ENCODE measurements at regions not wholly inside any gene's neighbourhood (a gene's known extent, or its start where the extent isn't known, plus 50 kb on each side); places are given as distances from the start of the nearest gene placed in this dataset.

- Histone ChIP-seq H3K4me3 (replicated peaks; ENCODE audit: insufficient read depth, low read length) (no peak overlapping the region), H3K27ac (replicated peaks) (no peak overlapping the region), H3K27me3 (ENCODE audit: insufficient read depth, poor library complexity, severe bottlenecking) (no peaks in the 10 kb centered on the region)
- DNase-seq (ENCODE audit: low read depth in 1 of 2, low spot score in 1 of 2) = no peak
- TF ChIP-seq SPI1 (IDR thresholded peaks at IDR 0.05; ENCODE audit: borderline replicate concordance, low read depth) (no peak), REST (IDR thresholded peaks at IDR 0.05; ENCODE audit: insufficient replicate concordance, low read depth) (no peak), GABPA (IDR thresholded peaks at IDR 0.05; ENCODE audit: low read depth) (no peak), POLR2AphosphoS5 (IDR thresholded peaks at IDR 0.05; ENCODE audit: low read depth) (no peak), CTCF (IDR thresholded peaks at IDR 0.05; ENCODE audit: insufficient read depth, low read length) (no peak)
Measured at GRCh38 chr10:130412317-130412716, 276.1 kb downstream of the GLRX3 start.

GRCh38 chr10:130416334-130417150 is 280.4 kb downstream of the GLRX3 start:
- TF ChIP-seq GABPA (IDR thresholded peaks at IDR 0.05; ENCODE audit: low read depth) = no peak
- no peak for TF ChIP-seq REST (IDR thresholded peaks at IDR 0.05; ENCODE audit: insufficient replicate concordance, low read depth)
- no peak for TF ChIP-seq SPI1 (IDR thresholded peaks at IDR 0.05; ENCODE audit: borderline replicate concordance, low read depth)
- no peak overlapping the region for H3K4me3 ChIP-seq (replicated peaks; ENCODE audit: insufficient read depth, low read length)
- no peaks in the 10 kb centered on the region for H3K27me3 ChIP-seq (ENCODE audit: insufficient read depth, poor library complexity, severe bottlenecking)
- DNase-seq (ENCODE audit: low read depth in 1 of 2, low spot score in 1 of 2) = no peak
- H3K27ac ChIP-seq (replicated peaks) = no peak overlapping the region

- H3K27ac ChIP-seq (replicated peaks) = no peak overlapping the region
- no peak for DNase-seq (ENCODE audit: low read depth in 1 of 2, low spot score in 1 of 2)
- TF ChIP-seq SPI1 (IDR thresholded peaks at IDR 0.05; ENCODE audit: borderline replicate concordance, low read depth) (no peak), REST (IDR thresholded peaks at IDR 0.05; ENCODE audit: insufficient replicate concordance, low read depth) (no peak), CTCF (IDR thresholded peaks at IDR 0.05; ENCODE audit: insufficient read depth, low read length) (no peak), POLR2AphosphoS5 (IDR thresholded peaks at IDR 0.05; ENCODE audit: low read depth) (no peak), GABPA (IDR thresholded peaks at IDR 0.05; ENCODE audit: low read depth) (no peak)
- H3K4me3 ChIP-seq (replicated peaks; ENCODE audit: insufficient read depth, low read length) = no peak overlapping the region
- H3K27me3 ChIP-seq (ENCODE audit: insufficient read depth, poor library complexity, severe bottlenecking) = no peaks in the 10 kb centered on the region
Measured at GRCh38 chr10:130418731-130419130, 282.5 kb downstream of the GLRX3 start.
